ENCODE measurements at regions not wholly inside any gene's neighbourhood (a gene's known extent, or its start where the extent isn't known, plus 50 kb on each side); places are given as distances from the start of the nearest gene placed in this dataset.

- TF ChIP-seq CTCF (IDR thresholded peaks at IDR 0.05) = no peak
- TF ChIP-seq POLR2A (IDR thresholded peaks at IDR 0.05) = no peak
Observed at GRCh38 chr9:1354606-1355005, 304.4 kb downstream of the DMRT2 start.

Measured in testis (tissue), 2 donors.